HTR-8/SVneo (cell line): ENCODE measurements at regions not wholly inside any gene's neighbourhood (a gene's known extent, or its start where the extent isn't known, plus 50 kb on each side); places are given as distances from the start of the nearest gene placed in this dataset.

Experiments
- DNase-seq: peaks from one replicate; pipeline ENCODE4 v3.0.0; 2011; ENCODE audit warnings: low spot score, mixed read lengths; ENCODE audit not compliant: insufficient read length
- FAIRE-seq: peaks from 2 replicates; lab custom pipeline; 2011; peaks lifted over from hg19 to GRCh38; lab: Jason Lieb, UNC

- FAIRE-seq (no peak), DNase-seq (no peak)
These were observed 459.3 kb downstream of the MBD2 start for GRCh38 chr18:53765211-53765610.

DNA sequence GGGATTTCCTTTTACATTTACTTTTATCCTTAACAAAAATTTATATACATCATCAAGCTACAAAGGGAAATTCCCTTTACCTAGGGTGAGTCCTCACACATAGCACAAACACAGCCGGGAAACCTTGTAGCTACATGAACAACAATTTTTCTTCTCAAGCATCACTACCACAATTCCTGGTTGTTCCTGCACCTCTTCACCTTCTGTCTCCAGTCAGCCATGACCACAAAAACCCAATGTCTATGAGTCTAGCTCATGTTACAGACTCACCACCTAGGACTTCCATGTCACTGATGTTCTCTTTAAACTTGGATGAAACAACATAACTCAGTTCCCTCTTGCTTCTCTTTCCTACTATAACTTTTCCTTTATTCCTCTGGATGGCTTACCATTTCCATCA is 460.4 kb downstream of the MBD2 start:
- FAIRE-seq (no peak), DNase-seq (no peak)

DNA sequence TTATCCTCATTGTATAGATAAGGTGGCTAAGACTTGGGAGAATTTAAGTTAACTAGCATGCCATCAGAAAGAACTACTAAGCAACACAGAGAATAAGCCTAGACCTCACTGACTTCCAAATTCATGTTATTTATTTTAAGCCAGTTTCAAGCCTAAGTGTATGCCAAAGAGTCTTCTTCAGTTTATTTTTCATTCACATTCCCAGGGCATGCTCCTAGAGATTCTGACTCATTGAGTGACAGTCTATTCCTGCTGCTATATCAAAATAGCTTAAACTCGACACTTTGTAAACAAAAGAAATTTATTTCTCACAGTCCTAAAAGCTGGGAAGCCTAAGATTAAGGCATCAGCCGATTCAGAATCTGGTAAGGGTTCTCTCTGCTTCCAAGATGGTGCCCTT is 467.1 kb downstream of the MBD2 start:
- FAIRE-seq (no peak), DNase-seq (no peak)

GRCh38 chr18:53756610-53756972 is 467.9 kb downstream of the MBD2 start:
- DNase-seq, result no peak
- FAIRE-seq, result no peak

DNA sequence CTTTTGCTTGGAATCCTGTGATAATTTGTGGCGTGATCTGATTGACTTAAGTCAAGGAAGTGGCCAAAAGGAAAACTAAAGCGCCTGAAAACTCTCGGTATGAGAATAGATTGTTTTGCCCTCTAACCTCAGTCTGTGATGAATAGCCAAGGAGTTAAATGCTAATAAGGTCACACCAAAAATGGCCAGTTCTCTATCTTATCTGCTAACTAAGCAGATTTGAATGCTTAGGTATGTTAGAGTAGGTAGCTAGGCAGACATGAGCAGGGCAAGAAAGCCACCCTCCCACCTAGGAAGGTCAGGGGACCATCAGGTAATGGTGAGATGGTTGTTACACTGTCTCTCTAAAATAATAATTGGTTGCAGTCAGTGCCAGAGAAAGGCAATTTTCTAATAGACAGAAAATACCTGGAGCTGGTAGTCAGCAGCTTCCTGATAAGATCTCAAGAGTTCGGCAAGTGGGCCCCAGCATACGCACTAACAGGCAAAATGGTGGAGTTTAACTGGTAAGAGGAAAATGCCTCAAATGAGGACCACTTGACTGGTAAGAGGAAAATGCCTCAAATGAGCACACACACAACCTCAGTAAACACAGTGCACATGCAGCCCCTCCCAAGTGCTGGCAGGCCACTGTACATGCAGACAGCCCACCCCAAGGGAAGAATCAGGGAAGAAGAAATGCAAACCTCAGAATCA is 468.4 kb downstream of the MBD2 start:
- no peak for DNase-seq
- no peak for FAIRE-seq

GRCh38 chr18:53754154-53754553 is 470.3 kb downstream of the MBD2 start:
- FAIRE-seq (no peak), DNase-seq (no peak)

GRCh38 chr18:53753601-53754000 is 470.9 kb downstream of the MBD2 start:
- DNase-seq, result no peak
- FAIRE-seq, result no peak

- DNase-seq (no peak), FAIRE-seq (no peak)
These were observed 471.6 kb downstream of the MBD2 start for GRCh38 chr18:53752781-53753367.

- DNase-seq, result no peak
- FAIRE-seq, result no peak
These were observed 474.7 kb downstream of the MBD2 start for GRCh38 chr18:53749766-53750165.

- FAIRE-seq (no peak), DNase-seq (no peak)
These were observed 476.8 kb downstream of the MBD2 start for GRCh38 chr18:53747663-53748160.

DNA sequence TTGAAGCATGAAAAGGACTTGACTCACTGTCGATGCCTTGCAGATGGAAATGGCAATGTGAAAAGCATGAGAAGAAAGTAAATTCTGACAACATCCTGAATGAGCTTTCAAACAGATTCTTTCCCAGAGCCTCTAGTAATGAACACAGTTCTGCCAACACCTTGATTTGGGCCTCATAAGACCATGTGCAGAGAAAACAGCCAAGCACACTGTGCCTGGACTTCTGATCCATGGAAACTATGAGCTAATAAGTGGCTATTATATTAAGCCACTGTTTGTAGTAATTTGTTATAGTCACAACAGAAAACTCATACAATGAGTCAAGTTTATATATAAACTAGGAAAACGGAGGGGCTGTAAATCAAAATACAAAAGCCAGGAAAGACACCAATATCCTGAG is 477.3 kb downstream of the MBD2 start:
- DNase-seq (no peak), FAIRE-seq (no peak)

GRCh38 chr18:53745986-53746385 is 478.5 kb downstream of the MBD2 start:
- DNase-seq (no peak), FAIRE-seq (no peak)

GRCh38 chr18:53745224-53745967 is 479.1 kb downstream of the MBD2 start:
- no peak for FAIRE-seq
- DNase-seq, result no peak

DNA sequence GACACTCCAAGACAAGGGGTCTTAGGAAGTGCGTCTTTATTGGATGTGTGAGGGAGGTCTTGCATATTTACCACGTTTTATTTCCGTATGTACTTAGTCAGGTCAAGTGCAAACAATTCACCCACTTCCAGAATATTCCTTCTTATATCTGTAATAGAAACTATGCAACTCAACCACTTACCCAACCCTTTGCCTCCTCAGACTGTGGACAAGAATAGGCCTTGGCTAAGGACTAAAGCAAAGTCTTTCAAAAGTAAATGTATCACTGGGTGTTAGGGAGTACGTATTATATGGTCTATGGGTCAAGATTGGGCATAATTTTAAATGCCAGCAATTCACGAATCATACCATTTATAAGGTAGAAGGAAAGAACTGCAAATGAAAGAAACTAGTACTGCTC is 484.8 kb downstream of the MBD2 start:
- no peak for DNase-seq
- FAIRE-seq, result no peak

GRCh38 chr18:53735526-53735925 is 488.9 kb downstream of the MBD2 start:
- no peak for DNase-seq
- FAIRE-seq, result no peak

GRCh38 chr18:53715243-53715853 is 509.1 kb downstream of the MBD2 start:
- DNase-seq (no peak), FAIRE-seq (no peak)

GRCh38 chr18:53710080-53710479 is 514.4 kb downstream of the MBD2 start:
- no peak for DNase-seq
- FAIRE-seq, result no peak

DNA sequence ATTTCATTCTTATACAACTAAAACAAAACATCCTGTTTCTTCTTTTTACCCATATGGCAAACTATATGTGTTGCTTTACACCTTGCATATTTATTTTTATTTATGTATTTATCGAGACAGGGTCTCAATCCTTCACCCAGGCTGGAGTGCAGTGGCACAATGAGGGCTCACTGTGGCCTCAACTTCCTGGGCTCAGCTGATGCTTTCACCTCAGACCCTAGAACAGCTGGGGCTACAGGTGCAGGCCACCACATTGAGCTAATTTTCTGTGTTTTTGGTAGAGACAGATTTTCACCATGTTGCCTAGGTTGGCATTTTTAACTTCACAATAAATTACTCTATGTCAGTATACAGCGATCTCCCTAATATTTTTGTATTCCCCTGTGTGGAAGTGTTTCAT is 522.0 kb downstream of the MBD2 start:
- no peak for FAIRE-seq
- no peak for DNase-seq

DNA sequence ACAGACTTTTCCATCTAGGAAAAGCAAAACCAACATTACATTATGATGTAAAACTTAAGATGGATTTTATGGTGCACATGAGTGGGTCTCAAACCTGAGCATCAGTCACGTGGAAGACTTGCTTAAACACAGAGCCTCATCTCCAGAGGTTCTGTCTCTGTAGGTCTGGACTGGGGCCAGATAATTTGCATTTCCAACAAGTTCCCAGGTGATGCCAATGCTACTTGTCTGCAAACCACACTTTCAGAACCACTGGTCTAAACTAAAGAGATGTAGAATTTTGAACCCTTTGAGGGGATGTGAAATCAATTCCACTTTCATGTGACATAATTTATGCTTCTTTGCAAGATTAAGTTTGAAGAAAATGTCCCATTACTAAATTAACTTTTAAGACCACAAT is 522.8 kb downstream of the MBD2 start:
- no peak for FAIRE-seq
- DNase-seq, result no peak

DNA sequence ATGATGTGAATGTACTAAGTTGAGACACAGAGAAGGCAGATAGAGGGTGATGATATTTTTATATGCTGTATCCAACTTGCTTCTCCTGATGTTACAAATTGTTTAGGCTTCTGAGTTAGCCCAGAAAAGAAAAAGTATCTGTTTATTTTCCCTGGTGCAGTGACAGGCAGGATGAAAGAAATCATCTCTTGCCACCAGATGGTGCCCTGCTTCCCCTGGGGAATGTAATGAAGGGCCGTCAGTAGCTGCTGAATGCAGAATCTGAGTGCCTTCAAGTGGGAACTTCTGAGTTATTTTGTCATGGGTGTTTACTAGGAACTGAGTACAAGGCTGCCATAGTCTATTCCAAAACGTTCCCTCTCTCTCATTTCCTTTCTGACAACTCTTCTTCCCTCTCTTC is 525.6 kb downstream of the MBD2 start:
- FAIRE-seq (no peak), DNase-seq (no peak)

- no peak for DNase-seq
- no peak for FAIRE-seq
These were observed 534.6 kb downstream of the MBD2 start for GRCh38 chr18:53689886-53690285.
